DND-41 (cell line): ENCODE measurements at regions not wholly inside any gene's neighbourhood (a gene's known extent, or its start where the extent isn't known, plus 50 kb on each side); places are given as distances from the start of the nearest gene placed in this dataset.

Source experiments
- ATAC-seq: fragments of 200-7000 bp; cut with Tn5 transposase; 3 replicates; pipeline ENCODE4 v1.9.1; 2021; ENCODE audit warnings: low read depth; ENCODE audit not compliant: insufficient read depth
- DNase-seq: peaks from one replicate; pipeline ENCODE4 v3.0.0-alpha.2; 2020
- H2AFZ ChIP-seq: 2 replicates; pipeline ENCODE4 v1.6.0; 2012; ENCODE audit warnings: low read depth, low read length
- H3K27ac ChIP-seq: 2 replicates; pipeline ENCODE4 v1.5.1; 2012; ENCODE audit warnings: low read length, inconsistent platforms
- H3K27me3 ChIP-seq: fragments of 200-600 bp; sonication (generic); 2 replicates; pipeline ENCODE4 v1.6.0; 2012; ENCODE audit warnings: low read length, mild to moderate bottlenecking, inconsistent platforms; ENCODE audit not compliant: insufficient read depth, poor library complexity
- H3K36me3 ChIP-seq: 2 replicates; pipeline ENCODE4 v1.5.1; 2012; ENCODE audit warnings: low read length, inconsistent platforms; ENCODE audit not compliant: insufficient read depth
- H3K4me1 ChIP-seq: 2 replicates; pipeline ENCODE4 v1.5.1; 2012; ENCODE audit warnings: mild to moderate bottlenecking, low read length; ENCODE audit not compliant: insufficient read depth
- H3K4me2 ChIP-seq: 2 replicates; pipeline ENCODE4 v1.6.0; 2012; ENCODE audit warnings: mild to moderate bottlenecking, moderate library complexity, low read length, inconsistent platforms; ENCODE audit not compliant: insufficient read depth
- H3K4me3 ChIP-seq, 2 experiments: fragments of 200-600 bp in 1 of 2; shearing (Covaris generic) in 1 of 2; 2 replicates each; pipeline ENCODE4 v1.5.1; 2012 to 2016; ENCODE audit warnings: inconsistent platforms in 2 of 2, low read length in 2 of 2, mild to moderate bottlenecking in 2 of 2, low read depth in 1 of 2, moderate library complexity in 1 of 2
- H3K79me2 ChIP-seq: 2 replicates; pipeline ENCODE4 v1.6.0; 2012; ENCODE audit warnings: low read length, inconsistent platforms; ENCODE audit not compliant: insufficient read depth
- H3K9ac ChIP-seq: 2 replicates; pipeline ENCODE4 v1.6.0; 2012; ENCODE audit warnings: low read depth, mild to moderate bottlenecking, inconsistent platforms, low read length, moderate library complexity
- H3K9me3 ChIP-seq: 2 replicates; pipeline ENCODE4 v1.5.1; 2012; ENCODE audit warnings: low read length, moderate library complexity, mild to moderate bottlenecking, inconsistent platforms; ENCODE audit not compliant: insufficient read depth, severe bottlenecking
- H4K20me1 ChIP-seq: 2 replicates; pipeline ENCODE4 v1.6.0; 2012; ENCODE audit warnings: low read length; ENCODE audit not compliant: insufficient read depth
- CTCF ChIP-seq: IDR thresholded peaks from 2 replicates; pipeline ENCODE4 v1.5.1; 2012; ENCODE audit warnings: borderline replicate concordance, low read length, moderate library complexity, mild to moderate bottlenecking; ENCODE audit not compliant: poor library complexity, severe bottlenecking; ENCODE audit errors: extremely low read depth
- EZH2 ChIP-seq: IDR thresholded peaks from 3 replicates; pipeline ENCODE4 v1.6.1; 2012; ENCODE audit warnings: borderline replicate concordance, low read depth, mild to moderate bottlenecking, moderate library complexity, low read length, inconsistent platforms; ENCODE audit not compliant: severe bottlenecking

- no peak overlapping the region for H3K4me3 ChIP-seq
- no peak overlapping the region for H2AFZ ChIP-seq
- H3K9me3 ChIP-seq: peaks cover 12% of the 10 kb centered on the region
- H3K4me2 ChIP-seq: no peak overlapping the region
- H3K79me2 ChIP-seq: no peaks in the 10 kb centered on the region
- no peaks in the 10 kb centered on the region; the same call in 1 of the 2 replicates for H3K4me1 ChIP-seq
- H3K36me3 ChIP-seq: no peaks in the 10 kb centered on the region
- DNase-seq (no peak), ATAC-seq (no peak)
- no peak overlapping the region for H3K27ac ChIP-seq
- no peaks in the 10 kb centered on the region for H4K20me1 ChIP-seq
- no peak overlapping the region for H3K9ac ChIP-seq
- no peaks in the 10 kb centered on the region for H3K27me3 ChIP-seq
- no peak for TF ChIP-seq CTCF
- no peak for TF ChIP-seq EZH2
Measured at GRCh38 chr3:99402755-99403154, 235.6 kb upstream of the COL8A1 start.

- Histone ChIP-seq H3K27ac (no peak overlapping the region), H4K20me1 (no peaks in the 10 kb centered on the region), H3K79me2 (no peaks in the 10 kb centered on the region), H3K9me3 (peaks cover 14% of the 10 kb centered on the region), H2AFZ (no peak overlapping the region), H3K4me1 (no peaks in the 10 kb centered on the region), H3K9ac (no peak overlapping the region), H3K4me2 (no peak overlapping the region), H3K27me3 (no peaks in the 10 kb centered on the region), H3K36me3 (no peaks in the 10 kb centered on the region), H3K4me3 (no peak overlapping the region)
- DNase-seq (no peak), ATAC-seq (no peak)
- TF ChIP-seq CTCF: no peak
- TF ChIP-seq EZH2: no peak
Measured at GRCh38 chr3:99400352-99400751, 238.0 kb upstream of the COL8A1 start.

- Histone ChIP-seq H3K4me3 (no peak overlapping the region), H3K27me3 (no peaks in the 10 kb centered on the region), H3K9me3 (peaks cover 14% of the 10 kb centered on the region), H3K4me2 (no peak overlapping the region), H3K27ac (no peak overlapping the region), H4K20me1 (no peaks in the 10 kb centered on the region), H3K79me2 (no peaks in the 10 kb centered on the region), H3K9ac (no peak overlapping the region), H2AFZ (no peak overlapping the region), H3K4me1 (no peaks in the 10 kb centered on the region), H3K36me3 (no peaks in the 10 kb centered on the region)
- ATAC-seq (no peak), DNase-seq (no peak)
- TF ChIP-seq EZH2 (no peak), CTCF (no peak)
Measured at GRCh38 chr3:99396651-99397275, 241.6 kb upstream of the COL8A1 start.
